ENCODE measurements at regions not wholly inside any gene's neighbourhood (a gene's known extent, or its start where the extent isn't known, plus 50 kb on each side); places are given as distances from the start of the nearest gene placed in this dataset.

DNA sequence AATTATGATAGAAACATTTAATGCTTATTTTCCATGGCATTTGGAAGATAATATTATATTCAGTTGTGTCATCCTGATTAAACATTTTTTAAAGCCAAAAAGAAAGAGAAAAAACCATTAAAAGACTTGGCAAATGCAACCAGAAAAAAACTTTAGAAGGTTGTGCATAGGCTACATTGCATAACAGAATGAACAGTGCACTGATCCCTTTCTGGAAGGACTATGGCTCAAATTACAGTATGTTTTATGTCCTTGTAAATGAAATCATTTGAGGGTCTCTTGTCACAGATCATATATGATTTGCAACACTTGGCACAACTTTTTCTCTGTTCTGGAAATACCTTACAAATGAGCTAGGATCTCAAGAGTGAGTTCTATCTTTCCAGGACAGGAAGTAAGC is 275.2 kb upstream of the FLRT2 start:
- H3K27me3 ChIP-seq, result no peaks in the 10 kb centered on the region
- DNase-seq, result no peak
- no peak overlapping the region for H3K27ac ChIP-seq
- H3K4me3 ChIP-seq, result no peak overlapping the region
- no peaks in the 10 kb centered on the region for H3K4me1 ChIP-seq
- TF ChIP-seq, protein P1, sequence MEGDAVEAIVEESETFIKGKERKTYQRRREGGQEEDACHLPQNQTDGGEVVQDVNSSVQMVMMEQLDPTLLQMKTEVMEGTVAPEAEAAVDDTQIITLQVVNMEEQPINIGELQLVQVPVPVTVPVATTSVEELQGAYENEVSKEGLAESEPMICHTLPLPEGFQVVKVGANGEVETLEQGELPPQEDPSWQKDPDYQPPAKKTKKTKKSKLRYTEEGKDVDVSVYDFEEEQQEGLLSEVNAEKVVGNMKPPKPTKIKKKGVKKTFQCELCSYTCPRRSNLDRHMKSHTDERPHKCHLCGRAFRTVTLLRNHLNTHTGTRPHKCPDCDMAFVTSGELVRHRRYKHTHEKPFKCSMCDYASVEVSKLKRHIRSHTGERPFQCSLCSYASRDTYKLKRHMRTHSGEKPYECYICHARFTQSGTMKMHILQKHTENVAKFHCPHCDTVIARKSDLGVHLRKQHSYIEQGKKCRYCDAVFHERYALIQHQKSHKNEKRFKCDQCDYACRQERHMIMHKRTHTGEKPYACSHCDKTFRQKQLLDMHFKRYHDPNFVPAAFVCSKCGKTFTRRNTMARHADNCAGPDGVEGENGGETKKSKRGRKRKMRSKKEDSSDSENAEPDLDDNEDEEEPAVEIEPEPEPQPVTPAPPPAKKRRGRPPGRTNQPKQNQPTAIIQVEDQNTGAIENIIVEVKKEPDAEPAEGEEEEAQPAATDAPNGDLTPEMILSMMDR (IDR thresholded peaks at IDR 0.05), result no peak
- no peak for TF ChIP-seq EP300 (IDR thresholded peaks at IDR 0.05)
- no peak for TF ChIP-seq POLR2AphosphoS5 (IDR thresholded peaks at IDR 0.05)
- no peak for TF ChIP-seq POLR2A (IDR thresholded peaks at IDR 0.05)
- no peak for ATAC-seq (ENCODE audit: low FRiP score in 2 of 2)
- no peaks in the 10 kb centered on the region for H3K9me3 ChIP-seq
- no peaks in the 10 kb centered on the region for H3K36me3 ChIP-seq

DNA sequence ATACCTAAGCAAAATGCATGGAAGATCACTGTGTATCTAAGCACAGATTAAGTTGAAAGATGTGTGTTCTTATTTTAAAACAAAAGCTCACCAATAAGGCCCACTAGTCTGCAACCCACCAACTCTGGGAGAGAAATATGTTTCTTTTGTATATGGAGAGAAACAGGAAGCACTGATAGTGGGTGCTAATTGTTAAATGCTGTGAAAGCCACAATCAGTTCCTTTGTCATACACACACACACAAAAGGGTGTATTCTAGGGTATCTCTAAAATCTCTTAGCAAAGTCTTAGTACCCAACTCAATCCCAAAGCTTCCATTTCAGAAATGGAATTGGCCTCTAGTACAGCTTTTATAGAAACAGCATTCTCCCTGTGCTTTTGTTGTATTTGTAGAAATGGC is 272.7 kb upstream of the FLRT2 start:
- no peaks in the 10 kb centered on the region for H3K36me3 ChIP-seq
- no peaks in the 10 kb centered on the region for H3K9me3 ChIP-seq
- DNase-seq (no peak), ATAC-seq (ENCODE audit: low FRiP score in 2 of 2) (no peak)
- H3K4me3 ChIP-seq, result no peak overlapping the region
- TF ChIP-seq POLR2A (IDR thresholded peaks at IDR 0.05) (no peak), EP300 (IDR thresholded peaks at IDR 0.05) (no peak), POLR2AphosphoS5 (IDR thresholded peaks at IDR 0.05) (no peak)
- TF ChIP-seq, protein P1 (IDR thresholded peaks at IDR 0.05), result no peak
- no peak overlapping the region for H3K27ac ChIP-seq
- H3K4me1 ChIP-seq, result no peaks in the 10 kb centered on the region
- no peaks in the 10 kb centered on the region for H3K27me3 ChIP-seq

DNA sequence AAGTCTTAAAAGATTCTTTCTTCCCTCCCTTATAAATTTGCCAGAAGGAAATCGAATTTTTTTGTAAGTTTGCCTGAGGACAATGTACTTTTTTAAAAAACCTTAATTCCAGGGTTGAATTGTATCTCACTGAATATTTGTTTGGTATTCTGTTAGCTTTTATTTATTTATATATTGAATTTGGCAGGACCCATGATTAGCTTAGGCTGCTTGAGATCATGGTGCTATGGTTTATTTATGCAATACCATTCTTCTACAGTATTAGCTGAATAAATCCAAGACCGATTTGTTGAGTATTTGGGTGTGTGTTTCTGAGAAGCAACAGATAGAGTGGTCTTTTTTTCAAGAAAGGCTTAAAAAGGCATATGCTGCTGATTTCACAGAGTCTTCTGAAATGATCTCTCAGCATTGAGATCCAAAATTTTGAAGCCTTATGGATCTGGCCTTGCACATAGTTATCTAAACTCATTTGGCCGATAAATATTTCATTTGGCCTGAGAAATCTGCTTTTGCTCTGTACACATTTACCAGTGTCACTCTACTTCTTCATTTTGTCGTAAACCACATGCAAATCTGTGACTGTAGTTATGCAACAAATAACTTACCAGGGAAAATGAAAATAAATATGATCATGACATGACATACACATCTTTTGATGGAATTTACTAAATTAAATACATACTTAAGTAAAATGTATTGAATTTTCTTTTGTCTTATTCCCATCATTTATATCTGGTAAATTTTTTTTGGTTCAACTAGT is 265.8 kb upstream of the FLRT2 start:
- 81 to 82% methylated on average over 4 of the region's 4 CpGs for WGBS, 2 donors
- H3K27me3 ChIP-seq, result no peaks in the 10 kb centered on the region
- TF ChIP-seq, protein P1 (IDR thresholded peaks at IDR 0.05), result no peak
- TF ChIP-seq POLR2AphosphoS5 (IDR thresholded peaks at IDR 0.05), result no peak
- no peak for TF ChIP-seq POLR2A (IDR thresholded peaks at IDR 0.05)
- no peak for TF ChIP-seq EP300 (IDR thresholded peaks at IDR 0.05)
- H3K27ac ChIP-seq, result no peak overlapping the region
- H3K4me1 ChIP-seq, result no peaks in the 10 kb centered on the region
- no peaks in the 10 kb centered on the region for H3K9me3 ChIP-seq
- H3K36me3 ChIP-seq, result no peaks in the 10 kb centered on the region
- no peak overlapping the region for H3K4me3 ChIP-seq
- ATAC-seq (ENCODE audit: low FRiP score in 2 of 2) (no peak), DNase-seq (no peak)

DNA sequence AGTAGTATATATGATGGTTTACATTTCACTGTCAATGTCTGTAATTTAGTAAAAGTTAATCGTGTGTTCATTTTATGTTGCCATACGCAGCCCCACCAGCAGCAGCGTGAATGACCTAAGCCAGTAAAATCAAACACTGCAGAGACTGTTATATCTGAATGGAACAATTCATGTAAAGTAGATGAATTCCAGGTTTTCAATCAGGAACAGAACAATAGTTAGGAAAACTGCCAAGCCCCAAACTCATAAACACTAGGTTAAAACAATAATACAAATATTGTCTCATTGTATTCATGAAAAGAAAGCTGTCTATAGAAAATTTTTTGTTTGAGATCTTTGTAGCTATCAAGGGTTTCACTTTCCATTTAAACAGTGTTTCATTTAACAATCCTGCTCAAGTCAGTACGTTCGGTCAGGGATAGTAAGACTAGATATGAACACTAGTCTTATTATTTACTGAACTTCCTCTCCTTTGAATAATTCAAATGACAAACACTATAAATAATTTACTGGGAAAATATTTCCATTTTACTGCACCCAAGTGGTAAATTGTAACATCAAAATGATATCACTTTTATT is 256.8 kb upstream of the FLRT2 start:
- no peak for TF ChIP-seq EP300 (IDR thresholded peaks at IDR 0.05)
- no peak for TF ChIP-seq POLR2A (IDR thresholded peaks at IDR 0.05)
- TF ChIP-seq, protein P1 (IDR thresholded peaks at IDR 0.05), result no peak
- no peak for TF ChIP-seq POLR2AphosphoS5 (IDR thresholded peaks at IDR 0.05)
- ATAC-seq (ENCODE audit: low FRiP score in 2 of 2) (no peak), DNase-seq (no peak)
- H3K27me3 ChIP-seq, result no peaks in the 10 kb centered on the region
- H3K36me3 ChIP-seq, result no peaks in the 10 kb centered on the region
- WGBS, 2 donors, result 49 to 72% methylated on average over 5 of the region's 5 CpGs
- H3K27ac ChIP-seq, result no peak overlapping the region
- no peak overlapping the region for H3K4me3 ChIP-seq
- H3K4me1 ChIP-seq, result no peaks in the 10 kb centered on the region
- H3K9me3 ChIP-seq, result no peaks in the 10 kb centered on the region

DNA sequence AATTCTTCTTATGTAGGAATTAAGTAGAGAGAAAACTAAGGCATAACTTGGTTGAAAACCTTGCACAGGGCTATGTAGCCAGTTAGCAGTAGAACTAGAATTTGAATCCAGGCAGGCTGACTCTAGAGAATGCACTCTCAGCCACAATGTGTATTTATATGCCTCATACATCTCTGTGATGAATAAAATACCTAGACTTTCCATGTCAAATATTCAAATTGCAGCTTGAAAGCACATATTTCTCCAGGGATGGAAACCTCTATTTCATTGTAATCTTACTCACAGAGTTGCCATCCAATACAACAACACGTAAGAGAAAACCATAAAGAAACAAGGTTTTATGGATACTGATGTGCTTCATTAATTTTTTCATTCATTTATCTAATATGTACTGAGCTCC is 256.0 kb upstream of the FLRT2 start:
- no peak overlapping the region for H3K27ac ChIP-seq
- no peaks in the 10 kb centered on the region for H3K27me3 ChIP-seq
- no peak overlapping the region for H3K4me3 ChIP-seq
- no peaks in the 10 kb centered on the region for H3K9me3 ChIP-seq
- TF ChIP-seq POLR2A (IDR thresholded peaks at IDR 0.05) (no peak), EP300 (IDR thresholded peaks at IDR 0.05) (no peak), POLR2AphosphoS5 (IDR thresholded peaks at IDR 0.05) (no peak)
- TF ChIP-seq, protein P1 (IDR thresholded peaks at IDR 0.05), result no peak
- ATAC-seq (ENCODE audit: low FRiP score in 2 of 2), result no peak
- H3K4me1 ChIP-seq, result no peaks in the 10 kb centered on the region
- WGBS, 2 donors, result 88 to 93% methylated on average over 1 of the region's 1 CpG
- DNase-seq, result no peak
- no peaks in the 10 kb centered on the region for H3K36me3 ChIP-seq

Measured in upper lobe of left lung (tissue), 6 donors.